IPS-11a (cell line): ENCODE measurements at regions not wholly inside any gene's neighbourhood (a gene's known extent, or its start where the extent isn't known, plus 50 kb on each side); places are given as distances from the start of the nearest gene placed in this dataset.

Source experiments
- H3K4me3 ChIP-seq: one replicate; pipeline ENCODE4 v1.5.1; 2013; ENCODE audit warnings: low read depth, low read length, control low read depth

GRCh38 chr3:107970993-107971580, 119.7 kb downstream of the CD47 start:
- no peak overlapping the region for H3K4me3 ChIP-seq

DNA sequence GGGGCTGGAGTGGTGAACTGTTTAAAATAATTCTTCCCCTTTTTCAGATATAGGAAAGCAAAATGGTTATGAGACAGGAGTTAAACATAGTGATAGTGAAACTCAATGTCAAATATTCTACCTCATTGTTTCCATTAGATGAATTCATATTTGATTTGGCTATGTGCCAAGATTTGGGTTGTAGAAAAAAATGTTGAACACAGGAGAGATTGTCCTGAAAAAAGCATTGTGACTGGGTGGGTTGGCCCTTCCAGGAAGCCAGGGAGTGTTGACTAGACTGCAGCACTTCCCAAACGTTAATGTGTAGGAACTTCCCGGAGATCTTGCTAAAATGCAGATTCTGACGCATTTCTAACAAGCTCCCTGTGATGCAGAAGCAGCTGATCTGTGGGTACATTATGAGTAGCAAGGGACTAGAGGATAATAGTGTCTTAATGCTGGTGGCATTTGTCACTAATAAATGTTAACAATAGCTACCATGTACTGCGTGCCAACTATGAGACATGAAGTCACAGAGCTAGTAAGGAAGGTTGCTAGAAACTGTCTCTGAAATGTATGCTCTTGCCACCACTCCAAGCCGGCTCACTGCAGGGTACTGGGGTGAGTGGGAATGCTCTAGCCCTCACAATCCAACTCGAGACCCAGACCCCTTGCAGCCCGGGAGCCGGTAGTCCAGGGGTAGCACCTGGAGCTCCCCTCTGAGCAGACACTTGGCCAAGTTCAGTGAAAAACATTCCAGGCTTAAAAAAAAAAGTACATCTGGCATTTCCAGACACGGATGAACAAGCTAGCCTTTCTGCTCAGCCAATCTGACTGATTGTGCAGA, 120.6 kb downstream of the CD47 start:
- H3K4me3 ChIP-seq = no peak overlapping the region

DNA sequence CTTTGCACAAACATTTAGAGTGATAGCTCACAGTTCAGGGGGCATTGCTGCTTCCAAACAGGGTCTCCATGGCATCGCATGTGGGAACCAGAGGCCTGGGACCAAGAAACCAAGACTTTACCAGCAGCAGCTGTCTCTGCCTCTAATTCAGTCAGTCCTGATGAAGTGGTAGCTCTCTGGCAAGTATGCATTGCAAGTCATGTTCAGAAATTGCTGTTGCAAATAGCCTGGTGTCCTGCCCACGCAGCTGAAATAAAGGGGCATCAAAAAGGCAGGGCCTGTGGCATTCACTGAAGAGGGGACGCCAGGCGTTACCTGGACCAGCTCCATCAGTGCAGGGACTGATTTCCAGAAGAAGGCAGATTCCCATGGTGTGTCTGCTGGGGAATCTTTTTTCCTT, 121.3 kb downstream of the CD47 start:
- H3K4me3 ChIP-seq = no peak overlapping the region

- no peak overlapping the region for H3K4me3 ChIP-seq
These were observed 124.6 kb downstream of the CD47 start for GRCh38 chr3:107966276-107966675.

GRCh38 chr3:107965136-107965655, 125.6 kb downstream of the CD47 start:
- no peak overlapping the region for H3K4me3 ChIP-seq

- H3K4me3 ChIP-seq = no peak overlapping the region
These were observed 127.2 kb downstream of the CD47 start for GRCh38 chr3:107963581-107963980.

DNA sequence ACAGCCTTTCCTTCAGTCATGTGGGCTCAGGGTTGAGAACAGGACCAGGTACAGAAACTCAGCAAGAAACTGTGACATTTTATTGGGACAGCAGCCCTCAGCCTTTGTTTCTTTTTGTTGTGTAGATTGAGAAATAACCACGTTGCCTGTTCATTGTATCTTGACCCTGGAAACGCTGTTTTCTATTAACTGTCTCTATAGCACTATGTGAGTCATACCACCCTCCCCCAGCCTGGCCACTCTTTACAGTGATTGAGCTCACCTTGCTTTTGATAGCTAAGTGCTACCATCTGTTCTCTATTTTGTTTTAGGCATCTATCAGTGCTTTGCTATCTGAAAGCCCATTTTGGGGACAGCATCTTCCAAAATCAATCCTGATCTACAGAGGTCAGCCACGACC, 127.9 kb downstream of the CD47 start:
- H3K4me3 ChIP-seq = no peak overlapping the region

DNA sequence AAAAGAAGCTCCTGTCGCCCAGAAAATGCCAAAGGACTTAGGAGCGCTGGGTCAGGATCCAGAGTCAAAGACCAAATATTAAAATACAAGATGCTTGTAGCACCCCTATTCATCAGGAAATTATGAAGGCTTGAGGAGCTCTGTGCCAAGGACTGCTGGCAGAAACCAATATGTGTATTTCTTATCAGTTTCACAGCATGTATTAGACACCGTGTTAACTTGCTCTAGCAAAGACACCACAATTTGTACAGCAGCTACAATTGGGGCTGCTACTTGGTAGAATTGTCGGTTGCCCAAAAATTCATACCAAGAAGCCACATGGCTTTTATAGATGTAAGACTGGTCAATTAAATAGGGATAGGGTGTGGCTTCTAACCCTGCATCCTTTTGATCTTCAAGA, 128.8 kb downstream of the CD47 start:
- H3K4me3 ChIP-seq = no peak overlapping the region

- H3K4me3 ChIP-seq = no peak overlapping the region
These were observed 131.2 kb downstream of the CD47 start for GRCh38 chr3:107959550-107960154.

GRCh38 chr3:107958146-107958545, 132.7 kb downstream of the CD47 start:
- H3K4me3 ChIP-seq = no peak overlapping the region

GRCh38 chr3:107956991-107957900, 133.6 kb downstream of the CD47 start:
- no peak overlapping the region for H3K4me3 ChIP-seq

- H3K4me3 ChIP-seq = no peak overlapping the region
These were observed 136.0 kb downstream of the CD47 start for GRCh38 chr3:107954845-107955244.

- H3K4me3 ChIP-seq = no peak overlapping the region
These were observed 137.1 kb downstream of the CD47 start for GRCh38 chr3:107953722-107954121.

- no peak overlapping the region for H3K4me3 ChIP-seq
These were observed 139.7 kb downstream of the CD47 start for GRCh38 chr3:107951126-107951525.

- H3K4me3 ChIP-seq = no peak overlapping the region
These were observed 140.4 kb downstream of the CD47 start for GRCh38 chr3:107950417-107950816.

DNA sequence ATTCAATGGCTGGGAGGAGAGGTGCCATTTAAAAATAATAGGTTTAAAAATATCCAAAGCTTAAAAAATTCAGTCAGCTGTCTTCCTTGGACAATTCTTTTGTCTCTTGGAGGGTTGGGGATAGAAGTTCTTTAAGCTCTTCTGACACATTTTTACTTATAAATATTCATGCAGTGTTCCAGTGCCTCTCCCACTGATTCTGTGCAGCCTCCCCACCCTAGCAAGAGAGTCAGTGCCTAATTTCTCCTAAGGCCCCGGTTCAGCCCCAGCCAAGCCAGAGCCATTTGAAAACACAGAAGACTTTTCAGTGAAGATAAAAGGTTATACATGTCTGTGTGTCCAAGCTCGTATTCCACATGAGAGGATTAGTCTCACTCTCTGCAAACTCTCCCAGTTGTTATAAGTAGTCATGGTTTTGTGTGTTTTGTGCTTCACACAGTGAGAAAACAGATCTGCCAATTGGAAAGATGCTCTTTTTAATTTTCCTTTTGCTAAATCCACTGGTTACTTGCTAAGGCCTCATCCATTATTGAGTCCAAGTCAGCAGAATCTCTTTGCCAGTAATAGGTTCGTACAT, 141.3 kb downstream of the CD47 start:
- H3K4me3 ChIP-seq = no peak overlapping the region

DNA sequence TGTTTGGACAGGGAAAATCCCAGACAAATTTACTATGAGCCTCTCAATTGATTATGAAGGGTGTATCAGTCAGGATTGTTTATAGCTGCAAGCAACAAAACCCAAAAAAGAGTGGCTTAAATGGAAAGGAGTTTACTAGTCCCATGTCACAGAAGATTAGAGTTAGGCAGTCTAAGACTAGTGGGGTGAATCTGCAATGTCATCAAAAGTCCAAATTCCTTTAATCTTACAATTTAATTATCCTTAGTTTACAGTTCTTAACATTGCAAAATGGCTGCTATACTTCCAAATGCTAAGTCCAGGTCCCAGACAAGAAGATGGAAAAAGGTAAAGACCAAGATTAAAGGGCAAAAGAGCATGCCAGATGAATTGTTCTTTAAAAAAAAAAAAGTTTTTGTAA, 143.6 kb downstream of the CD47 start:
- H3K4me3 ChIP-seq = no peak overlapping the region

DNA sequence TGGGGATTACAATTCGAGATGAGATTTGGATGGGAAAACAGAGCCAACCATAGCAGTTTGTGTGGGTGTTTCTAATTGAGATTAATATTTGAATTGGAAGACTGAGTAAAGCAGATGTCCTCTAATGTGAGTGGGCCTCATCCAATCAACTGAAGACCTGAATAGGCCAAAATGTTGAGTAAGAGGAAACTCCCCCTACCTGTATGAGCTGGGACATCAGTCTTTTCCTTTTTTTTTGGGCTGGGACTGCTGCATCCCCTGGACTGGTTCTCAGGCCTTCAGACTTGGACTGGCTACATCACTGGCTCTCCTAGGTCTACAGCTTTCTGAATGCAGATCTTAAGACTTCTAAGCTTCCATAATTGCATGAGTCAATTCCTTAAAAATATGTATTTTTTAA, 144.1 kb downstream of the CD47 start:
- no peak overlapping the region for H3K4me3 ChIP-seq

DNA sequence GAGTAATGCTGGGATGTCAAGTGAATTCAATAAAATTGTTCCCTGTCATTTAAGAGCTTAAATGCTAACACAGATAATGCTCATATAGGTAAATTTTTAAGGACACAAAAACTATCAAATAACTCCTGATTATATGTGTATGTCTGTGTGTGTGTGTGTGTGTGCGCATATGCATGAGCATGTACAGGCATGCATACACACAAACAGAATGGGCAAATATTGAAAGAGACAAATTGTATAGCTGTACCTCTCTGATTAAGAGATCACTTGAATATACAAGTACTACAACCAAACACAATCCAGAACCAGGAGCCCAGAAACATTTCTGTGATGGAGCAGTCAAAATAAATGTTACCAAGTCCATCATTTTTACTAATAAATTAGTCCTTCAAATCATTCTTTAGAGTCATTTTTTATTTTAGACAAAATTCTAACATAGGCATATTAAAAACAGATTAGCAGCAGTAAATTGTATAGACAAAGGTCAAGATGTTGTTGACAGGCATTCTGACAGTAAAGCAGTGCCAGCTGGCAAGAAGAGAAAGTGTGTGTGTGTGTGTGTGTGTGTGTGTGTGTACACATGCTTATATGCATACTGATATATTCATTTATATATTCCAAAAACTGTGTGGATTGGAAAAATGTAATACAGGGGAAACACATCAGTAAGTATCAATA, 145.3 kb downstream of the CD47 start:
- no peak overlapping the region for H3K4me3 ChIP-seq
